Loucy (cell line): ENCODE measurements at regions not wholly inside any gene's neighbourhood (a gene's known extent, or its start where the extent isn't known, plus 50 kb on each side); places are given as distances from the start of the nearest gene placed in this dataset.

Experiments used
- H2AFZ ChIP-seq: fragments of 200-600 bp; sonication (generic); 2 replicates; pipeline ENCODE4 v1.6.0; 2016; ENCODE audit warnings: antibody characterized with exemption, mild to moderate bottlenecking, low read length, moderate library complexity
- H3F3A ChIP-seq: fragments of 200-600 bp; 2 replicates; pipeline ENCODE4 v1.6.0; 2016; ENCODE audit warnings: antibody characterized with exemption, low read depth, mild to moderate bottlenecking
- H3K27me3 ChIP-seq: fragments of 200-600 bp; sonication (generic); 2 replicates; pipeline ENCODE4 v1.6.1; 2014; ENCODE audit warnings: low read length, mild to moderate bottlenecking; ENCODE audit not compliant: insufficient read depth, poor library complexity, severe bottlenecking
- H3K36me3 ChIP-seq: fragments of 200-600 bp; sonication (generic); 2 replicates; pipeline ENCODE4 v1.6.1; 2016; ENCODE audit warnings: low read length; ENCODE audit not compliant: insufficient read depth
- H3K4me1 ChIP-seq: fragments of 200-600 bp; sonication (generic); 2 replicates; pipeline ENCODE4 v1.5.1; 2014; ENCODE audit warnings: low read length, mild to moderate bottlenecking; ENCODE audit not compliant: insufficient read depth, poor library complexity, severe bottlenecking
- H3K4me2 ChIP-seq: fragments of 200-600 bp; sonication (generic); 2 replicates; pipeline ENCODE4 v1.6.0; 2014; ENCODE audit warnings: antibody characterized with exemption, low read length, low read depth, mild to moderate bottlenecking; ENCODE audit not compliant: poor library complexity, severe bottlenecking
- H3K4me3 ChIP-seq: fragments of 200-600 bp; sonication (generic); 2 replicates; pipeline ENCODE4 v1.5.1; 2014; ENCODE audit warnings: low read length, mild to moderate bottlenecking, mixed read lengths; ENCODE audit not compliant: poor library complexity, severe bottlenecking
- H3K79me2 ChIP-seq: fragments of 200-600 bp; sonication (generic); 2 replicates; pipeline ENCODE4 v1.6.1; 2014; ENCODE audit warnings: low read length; ENCODE audit not compliant: insufficient read depth
- H3K9ac ChIP-seq: fragments of 200-600 bp; sonication (generic); 2 replicates; pipeline ENCODE4 v1.6.0; 2014; ENCODE audit warnings: mild to moderate bottlenecking, low read depth, low read length, moderate library complexity; ENCODE audit not compliant: poor library complexity, severe bottlenecking
- H3K9me2 ChIP-seq: fragments of 200-600 bp; sonication (generic); replicated peaks from 2 replicates; pipeline ENCODE4 v1.6.1; 2016; ENCODE audit warnings: low read depth, low read length, mixed read lengths
- H3K9me3 ChIP-seq: fragments of 200-600 bp; sonication (generic); 2 replicates; pipeline ENCODE4 v1.6.1; 2014; ENCODE audit warnings: mild to moderate bottlenecking, antibody characterized with exemption, low read length, low read depth; ENCODE audit not compliant: insufficient read depth
- H4K20me1 ChIP-seq: fragments of 200-600 bp; sonication (generic); 2 replicates; pipeline ENCODE4 v1.6.0; 2014; ENCODE audit warnings: antibody characterized with exemption, low read length, mild to moderate bottlenecking; ENCODE audit not compliant: insufficient read depth, poor library complexity, severe bottlenecking
- CTCF ChIP-seq: fragments of 200-600 bp; sonication (generic); conservative IDR thresholded peaks from 2 replicates; pipeline ENCODE4 v1.5.1; 2014; ENCODE audit warnings: mild to moderate bottlenecking, antibody characterized with exemption, low read length
- EZH2phosphoT487 ChIP-seq: fragments of 200-600 bp; IDR thresholded peaks from 2 replicates; pipeline ENCODE4 v1.6.1; 2018; ENCODE audit warnings: antibody characterized with exemption, mild to moderate bottlenecking, moderate library complexity, borderline replicate concordance

GRCh38 chr18:1252936-1253335 is 348.3 kb downstream of the ADCYAP1 start:
- Histone ChIP-seq H3F3A (no peaks in the 10 kb centered on the region), H3K9me3 (no peaks in the 10 kb centered on the region; the same call in 1 of the 2 replicates), H3K4me1 (no peaks in the 10 kb centered on the region), H3K27me3 (no peaks in the 10 kb centered on the region), H3K4me3 (no peak overlapping the region), H3K9ac (no peak overlapping the region), H3K79me2 (no peaks in the 10 kb centered on the region), H2AFZ (no peak overlapping the region), H3K9me2 (no peaks in the 10 kb centered on the region), H3K36me3 (no peaks in the 10 kb centered on the region), H4K20me1 (no peaks in the 10 kb centered on the region), H3K4me2 (no peak overlapping the region)
- TF ChIP-seq EZH2phosphoT487 (no peak), CTCF (no peak)

GRCh38 chr18:1253827-1254226 is 349.2 kb downstream of the ADCYAP1 start:
- TF ChIP-seq CTCF (no peak), EZH2phosphoT487 (no peak)
- no peaks in the 10 kb centered on the region for H3F3A ChIP-seq
- H3K4me1 ChIP-seq: no peaks in the 10 kb centered on the region
- no peak overlapping the region for H3K9ac ChIP-seq
- H2AFZ ChIP-seq: no peak overlapping the region
- H4K20me1 ChIP-seq: no peaks in the 10 kb centered on the region
- no peaks in the 10 kb centered on the region for H3K79me2 ChIP-seq
- H3K9me2 ChIP-seq: no peaks in the 10 kb centered on the region
- no peaks in the 10 kb centered on the region for H3K36me3 ChIP-seq
- no peaks in the 10 kb centered on the region; the same call in 1 of the 2 replicates for H3K9me3 ChIP-seq
- H3K4me3 ChIP-seq: no peak overlapping the region
- H3K27me3 ChIP-seq: no peaks in the 10 kb centered on the region
- no peak overlapping the region for H3K4me2 ChIP-seq

- Histone ChIP-seq H3K4me2 (no peak overlapping the region), H4K20me1 (no peaks in the 10 kb centered on the region), H3K9ac (no peak overlapping the region), H3K27me3 (no peaks in the 10 kb centered on the region), H2AFZ (no peak overlapping the region), H3K79me2 (no peaks in the 10 kb centered on the region), H3K36me3 (no peaks in the 10 kb centered on the region), H3F3A (no peaks in the 10 kb centered on the region), H3K4me1 (no peaks in the 10 kb centered on the region), H3K4me3 (no peak overlapping the region), H3K9me2 (no peaks in the 10 kb centered on the region), H3K9me3 (no peaks in the 10 kb centered on the region)
- TF ChIP-seq CTCF (no peak), EZH2phosphoT487 (no peak)
These were observed 356.4 kb downstream of the ADCYAP1 start for GRCh38 chr18:1261054-1261453.
